Body of pancreas (tissue), 4 donors: ENCODE measurements at regions not wholly inside any gene's neighbourhood (a gene's known extent, or its start where the extent isn't known, plus 50 kb on each side); places are given as distances from the start of the nearest gene placed in this dataset.

Source experiments
- ATAC-seq: fragments of 150-250 bp; one replicate; pipeline ENCODE4 v1.9.1; 2016
- DNase-seq, 4 donors: peaks; one replicate each; pipeline ENCODE4 v3.0.0-alpha.2; 2019
- H3K27ac ChIP-seq, 4 donors: fragments of 200-600 bp; sonication (generic); 1 replicate in 3 of 4; 2 replicates in 1 of 4; pipeline versions ENCODE4 v1.5.1 to v1.6.1; 2016 to 2019; ENCODE audit warnings: mild to moderate bottlenecking in 1 of 4, mixed read lengths in 1 of 4, moderate library complexity in 1 of 4
- H3K27me3 ChIP-seq, 2 donors: fragments of 200-600 bp; sonication (generic); one replicate each; pipeline ENCODE4 v1.6.0; 2016; ENCODE audit warnings: mild to moderate bottlenecking in 1 of 2
- H3K36me3 ChIP-seq, 2 donors: fragments of 200-600 bp; sonication (generic); replicated peaks in 1 of 2; 2 replicates each; pipeline ENCODE4 v1.5.1; 2016; ENCODE audit warnings: low read depth in 2 of 2; ENCODE audit not compliant: insufficient read depth in 1 of 2
- H3K4me1 ChIP-seq: fragments of 200-600 bp; sonication (generic); one replicate; pipeline ENCODE4 v1.6.0; 2016
- H3K4me3 ChIP-seq, 2 donors: fragments of 200-600 bp; sonication (generic); 1 replicate in 1 of 2; 2 replicates in 1 of 2; pipeline ENCODE4 v1.5.1; 2016 to 2019
- H3K9me3 ChIP-seq, 3 donors: fragments of 200-600 bp; sonication (generic); 1 replicate in 2 of 3; 2 replicates in 1 of 3; pipeline ENCODE4 v1.5.1; 2016
- POLR2A ChIP-seq, 3 donors: fragments of 450-650 bp; IDR thresholded peaks; one replicate each; pipeline ENCODE4 v1.6.1; 2016; ENCODE audit warnings: antibody characterized with exemption in 3 of 3, mild to moderate bottlenecking in 2 of 3
- WGBS, 2 donors: methylation state at CpG; one replicate each; pipeline ENCODE4 v1.1.5; 2017; 5-methylcytosine and 5-hydroxymethylcytosine counted together
- intact Hi-C: fragments of 100-400 bp; cut with DNase I; formaldehyde crosslinking; loops from one replicate; pipeline ENCODE4 v1.15.1; 2023
- TF ChIP-seq, protein P1 (sequence below), 7 experiments: fragments of 450-650 bp in 4 of 7; fragments of 200-600 bp in 3 of 7; sonication (generic) in 3 of 7; IDR thresholded peaks; one replicate each; pipeline ENCODE4 v1.5.1; 2016 to 2019; ENCODE audit warnings: antibody characterized with exemption in 7 of 7

DNA sequence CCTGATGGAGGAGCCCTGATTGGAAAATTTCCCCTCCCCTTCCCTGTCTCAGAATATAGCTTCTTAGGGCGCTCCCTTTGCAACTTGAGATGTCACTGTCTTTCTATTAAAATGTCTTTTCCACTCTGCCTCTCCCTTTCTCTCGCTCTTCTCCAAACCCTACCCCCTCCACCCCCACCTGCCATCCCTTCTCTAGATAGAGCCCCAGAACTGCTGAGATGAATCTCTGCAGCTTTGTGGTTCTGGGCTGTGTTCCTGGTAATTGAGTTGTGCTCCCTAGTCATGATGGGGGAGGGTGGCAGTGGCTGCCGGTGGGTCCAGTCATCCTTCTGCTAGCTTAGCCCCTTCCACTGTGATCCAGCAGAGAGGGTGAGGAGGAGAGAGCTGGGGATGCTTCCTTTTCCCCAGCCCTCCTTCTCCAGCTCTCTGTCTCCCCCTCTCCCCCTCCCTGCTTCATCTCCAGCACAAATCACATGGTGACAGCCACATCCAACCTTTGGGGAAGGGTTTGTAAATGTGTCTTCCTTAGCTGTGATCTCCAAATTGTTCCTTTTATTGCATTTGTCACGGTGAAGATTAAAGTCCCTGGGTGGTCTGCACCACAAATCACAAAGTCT, 50.8 kb upstream of the BTRC start:
- ATAC-seq: no peak
- intact Hi-C loops: no loop called here
- no peaks in the 10 kb centered on the region for H3K27me3 ChIP-seq

More for the DNA sequence above, 50.8 kb upstream of the BTRC start:
- WGBS, 2 donors: 53 to 55% methylated on average over 4 of the region's 4 CpGs
- TF ChIP-seq, protein P1, sequence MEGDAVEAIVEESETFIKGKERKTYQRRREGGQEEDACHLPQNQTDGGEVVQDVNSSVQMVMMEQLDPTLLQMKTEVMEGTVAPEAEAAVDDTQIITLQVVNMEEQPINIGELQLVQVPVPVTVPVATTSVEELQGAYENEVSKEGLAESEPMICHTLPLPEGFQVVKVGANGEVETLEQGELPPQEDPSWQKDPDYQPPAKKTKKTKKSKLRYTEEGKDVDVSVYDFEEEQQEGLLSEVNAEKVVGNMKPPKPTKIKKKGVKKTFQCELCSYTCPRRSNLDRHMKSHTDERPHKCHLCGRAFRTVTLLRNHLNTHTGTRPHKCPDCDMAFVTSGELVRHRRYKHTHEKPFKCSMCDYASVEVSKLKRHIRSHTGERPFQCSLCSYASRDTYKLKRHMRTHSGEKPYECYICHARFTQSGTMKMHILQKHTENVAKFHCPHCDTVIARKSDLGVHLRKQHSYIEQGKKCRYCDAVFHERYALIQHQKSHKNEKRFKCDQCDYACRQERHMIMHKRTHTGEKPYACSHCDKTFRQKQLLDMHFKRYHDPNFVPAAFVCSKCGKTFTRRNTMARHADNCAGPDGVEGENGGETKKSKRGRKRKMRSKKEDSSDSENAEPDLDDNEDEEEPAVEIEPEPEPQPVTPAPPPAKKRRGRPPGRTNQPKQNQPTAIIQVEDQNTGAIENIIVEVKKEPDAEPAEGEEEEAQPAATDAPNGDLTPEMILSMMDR (IDR thresholded peaks at IDR 0.05): no peak
- no peak for TF ChIP-seq POLR2A (IDR thresholded peaks at IDR 0.05)
- Histone ChIP-seq H3K4me1 (no peaks in the 10 kb centered on the region), H3K36me3 (no peaks in the 10 kb centered on the region), H3K9me3 (no peaks in the 10 kb centered on the region), H3K27ac (no peak overlapping the region), H3K4me3 (no peak overlapping the region)
- DNase-seq: no peak
